WTC11 (cell line): ENCODE measurements at regions not wholly inside any gene's neighbourhood (a gene's known extent, or its start where the extent isn't known, plus 50 kb on each side); places are given as distances from the start of the nearest gene placed in this dataset.
A peak's percentile ranks its signal among the peaks of the same experiment; 100 is the strongest.

Experiments used
- ATAC-seq: fragments of 200-7000 bp; cut with Tn5 transposase; 2 replicates; pipeline ENCODE4 v1.10.0; 2021; ENCODE audit warnings: mild to moderate bottlenecking, moderate library complexity
- CTCF ChIA-PET: fragments of 300-600 bp; sonication (Branson Sonifier 250); formaldehyde crosslinking; loops from one replicate; lab custom pipeline; 2021; ENCODE audit warnings: antibody characterized with exemption; lab: Charles Lee
- POLR2A ChIA-PET: fragments of 350-600 bp; sonication (Branson Sonifier 250); formaldehyde crosslinking; loops from one replicate; lab custom pipeline; 2021; ENCODE audit warnings: antibody characterized with exemption; lab: Charles Lee
- DNase-seq: peaks from one replicate; pipeline ENCODE4 v3.0.0; 2021; ENCODE audit warnings: low spot score
- H3K27ac Mint-ChIP-seq: 2 replicates; pipeline ENCODE4 v1.8.0; 2021; ENCODE audit warnings: mixed read lengths
- H3K27me3 Mint-ChIP-seq: 2 replicates; pipeline ENCODE4 v1.8.0; 2021; ENCODE audit warnings: low read depth, mild to moderate bottlenecking, moderate library complexity, mixed read lengths
- H3K36me3 Mint-ChIP-seq: 2 replicates; pipeline ENCODE4 v1.8.0; 2021; ENCODE audit warnings: mixed read lengths
- H3K4me1 Mint-ChIP-seq: 2 replicates; pipeline ENCODE4 v1.8.0; 2022; ENCODE audit warnings: mixed read lengths
- H3K4me3 Mint-ChIP-seq: 2 replicates; pipeline ENCODE4 v1.8.0; 2021; ENCODE audit warnings: mild to moderate bottlenecking, moderate library complexity, mixed read lengths
- H3K9me3 Mint-ChIP-seq: 2 replicates; pipeline ENCODE4 v1.8.0; 2021; ENCODE audit warnings: mixed read lengths
- AFF4 ChIP-seq: sonication (generic); formaldehyde crosslinking; IDR thresholded peaks from 2 replicates; pipeline ENCODE4 v1.8.1; 2023; ENCODE audit warnings: mild to moderate bottlenecking, missing genetic modification reagents, borderline replicate concordance
- CREB1 ChIP-seq: sonication (generic); formaldehyde crosslinking; IDR thresholded peaks from 2 replicates; pipeline ENCODE4 v1.8.0; 2023; ENCODE audit warnings: mild to moderate bottlenecking, missing genetic modification reagents
- CTCF ChIP-seq: fragments of 200-600 bp; IDR thresholded peaks from 2 replicates; pipeline ENCODE4 v1.8.0; 2022; ENCODE audit warnings: antibody characterized with exemption
- IRF1 ChIP-seq: sonication (generic); formaldehyde crosslinking; IDR thresholded peaks from 2 replicates; pipeline ENCODE4 v1.8.0; 2023; ENCODE audit warnings: missing genetic modification reagents
- JUN ChIP-seq: sonication (generic); formaldehyde crosslinking; IDR thresholded peaks from 2 replicates; pipeline ENCODE4 v1.8.0; 2023; ENCODE audit warnings: mild to moderate bottlenecking, missing genetic modification reagents
- NFATC4 ChIP-seq: fragments of 250-450 bp; sonication (Bioruptor Pico); IDR thresholded peaks from 2 replicates; pipeline ENCODE4 v1.9.0; 2021; ENCODE audit warnings: mild to moderate bottlenecking
- NR2C2 ChIP-seq: sonication (generic); formaldehyde crosslinking; IDR thresholded peaks from 2 replicates; pipeline ENCODE4 v1.8.0; 2022; ENCODE audit warnings: mild to moderate bottlenecking, missing genetic modification reagents
- NR3C1 ChIP-seq: sonication (generic); formaldehyde crosslinking; conservative IDR thresholded peaks from 2 replicates; pipeline ENCODE4 v1.8.1; 2023; ENCODE audit warnings: low read depth, mild to moderate bottlenecking, missing genetic modification reagents
- OVOL2 ChIP-seq: fragments of 250-450 bp; sonication (Bioruptor Pico); IDR thresholded peaks from 2 replicates; pipeline ENCODE4 v1.9.0; 2021; ENCODE audit warnings: mild to moderate bottlenecking, borderline replicate concordance
- SMAD3 ChIP-seq: sonication (generic); formaldehyde crosslinking; IDR thresholded peaks from 2 replicates; pipeline ENCODE4 v1.8.0; 2022; ENCODE audit warnings: missing genetic modification reagents, mild to moderate bottlenecking, borderline replicate concordance
- TEAD1 ChIP-seq: sonication (generic); formaldehyde crosslinking; IDR thresholded peaks from 2 replicates; pipeline ENCODE4 v1.8.0; 2022; ENCODE audit warnings: mild to moderate bottlenecking, missing genetic modification reagents
- ZMAT4 ChIP-seq: fragments of 250-450 bp; sonication (Bioruptor Pico); IDR thresholded peaks from 2 replicates; pipeline ENCODE4 v1.9.0; 2021; ENCODE audit warnings: mild to moderate bottlenecking
- ZNF219 ChIP-seq: sonication (generic); formaldehyde crosslinking; IDR thresholded peaks from 2 replicates; pipeline ENCODE4 v1.8.0; 2023; ENCODE audit warnings: missing genetic modification reagents, mild to moderate bottlenecking, borderline replicate concordance
- ZNF532 ChIP-seq: fragments of 250-450 bp; sonication (Bioruptor Pico); IDR thresholded peaks from 2 replicates; pipeline ENCODE4 v1.9.0; 2021; ENCODE audit warnings: mild to moderate bottlenecking, borderline replicate concordance
- TF ChIP-seq, protein P1 (sequence below): sonication (generic); formaldehyde crosslinking; IDR thresholded peaks from 2 replicates; pipeline ENCODE4 v1.8.0; 2023; ENCODE audit warnings: mild to moderate bottlenecking, missing genetic modification reagents
- TF ChIP-seq, protein P2 (sequence below): sonication (generic); formaldehyde crosslinking; IDR thresholded peaks from 2 replicates; pipeline ENCODE4 v1.8.0; 2022; ENCODE audit warnings: mild to moderate bottlenecking, missing genetic modification reagents

DNA sequence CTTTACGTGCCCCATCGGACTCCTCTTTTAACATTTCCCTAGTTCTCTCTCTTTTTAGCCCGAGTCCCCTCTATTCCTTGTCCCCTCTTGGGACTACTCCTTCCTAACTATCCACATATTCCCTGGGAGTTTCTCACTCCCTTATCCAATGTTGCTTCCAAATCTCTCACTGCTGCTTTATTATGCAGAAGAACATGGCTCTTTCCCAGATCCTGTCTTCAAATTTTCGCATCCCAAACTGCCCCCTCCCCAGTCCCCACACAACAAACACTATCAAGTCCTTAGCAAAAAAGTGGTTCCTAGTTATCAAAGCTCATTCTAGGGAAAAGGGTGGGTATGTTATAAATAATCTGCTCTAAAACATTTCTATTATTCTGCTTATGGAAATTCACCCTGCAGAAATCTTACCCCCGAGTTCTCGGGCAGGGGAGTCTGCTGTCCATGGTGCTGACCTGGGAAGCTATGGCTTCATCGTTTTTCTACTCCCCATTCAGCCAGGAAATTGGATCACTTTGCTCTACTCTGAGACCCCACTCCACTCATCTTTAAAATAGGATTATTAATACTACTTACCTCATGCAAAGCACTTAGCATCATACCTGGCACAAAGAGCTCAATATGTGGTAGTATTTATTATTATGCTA, 393.5 kb downstream of the BUD13 start:
- Mint-ChIP-seq H3K27me3 (no peaks in the 10 kb centered on the region), H3K27ac (no peak overlapping the region), H3K36me3 (no peaks in the 10 kb centered on the region), H3K4me1 (peaks cover 30% of the 10 kb centered on the region), H3K9me3 (peaks cover 8% of the 10 kb centered on the region), H3K4me3 (peak overlapping the region; percentile 37; the same call in 1 of the 2 replicates)
- ChIA-PET CTCF (interaction anchor here (0.5 to 1.3 kb wide), 3 partner anchors 21 to 120 kb away, joined by 3 to 6 read pairs (median 3); no protein-coding TSS in a partner anchor), POLR2A (no interaction called here)
- DNase-seq (peak; percentile 70), ATAC-seq (peak; percentile 61; the same call in 1 of the 2 replicates)
- TF ChIP-seq, protein P1, sequence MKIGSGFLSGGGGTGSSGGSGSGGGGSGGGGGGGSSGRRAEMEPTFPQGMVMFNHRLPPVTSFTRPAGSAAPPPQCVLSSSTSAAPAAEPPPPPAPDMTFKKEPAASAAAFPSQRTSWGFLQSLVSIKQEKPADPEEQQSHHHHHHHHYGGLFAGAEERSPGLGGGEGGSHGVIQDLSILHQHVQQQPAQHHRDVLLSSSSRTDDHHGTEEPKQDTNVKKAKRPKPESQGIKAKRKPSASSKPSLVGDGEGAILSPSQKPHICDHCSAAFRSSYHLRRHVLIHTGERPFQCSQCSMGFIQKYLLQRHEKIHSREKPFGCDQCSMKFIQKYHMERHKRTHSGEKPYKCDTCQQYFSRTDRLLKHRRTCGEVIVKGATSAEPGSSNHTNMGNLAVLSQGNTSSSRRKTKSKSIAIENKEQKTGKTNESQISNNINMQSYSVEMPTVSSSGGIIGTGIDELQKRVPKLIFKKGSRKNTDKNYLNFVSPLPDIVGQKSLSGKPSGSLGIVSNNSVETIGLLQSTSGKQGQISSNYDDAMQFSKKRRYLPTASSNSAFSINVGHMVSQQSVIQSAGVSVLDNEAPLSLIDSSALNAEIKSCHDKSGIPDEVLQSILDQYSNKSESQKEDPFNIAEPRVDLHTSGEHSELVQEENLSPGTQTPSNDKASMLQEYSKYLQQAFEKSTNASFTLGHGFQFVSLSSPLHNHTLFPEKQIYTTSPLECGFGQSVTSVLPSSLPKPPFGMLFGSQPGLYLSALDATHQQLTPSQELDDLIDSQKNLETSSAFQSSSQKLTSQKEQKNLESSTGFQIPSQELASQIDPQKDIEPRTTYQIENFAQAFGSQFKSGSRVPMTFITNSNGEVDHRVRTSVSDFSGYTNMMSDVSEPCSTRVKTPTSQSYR (CRISPR knock-in tag) = 0 out of 2 replicates have a peak, but pooled peaks have one; percentile 56
- TF ChIP-seq CTCF (no peak), JUN (CRISPR knock-in tag) (0 out of 2 replicates have a peak, but pooled peaks have one; percentile 47), TEAD1 (peak; percentile 64; the same call in 1 of the 2 replicates), SMAD3 (CRISPR knock-in tag) (peak; percentile 19; the same call in 1 of the 2 replicates), NR2C2 (CRISPR knock-in tag) (peak; percentile 53; the same call in 1 of the 2 replicates), CREB1 (CRISPR knock-in tag) (0 out of 2 replicates have a peak, but pooled peaks have one; percentile 59), AFF4 (CRISPR knock-in tag) (0 out of 2 replicates have a peak, but pooled peaks have one; percentile 59), ZNF219 (no peak)
- TF ChIP-seq, protein P2, sequence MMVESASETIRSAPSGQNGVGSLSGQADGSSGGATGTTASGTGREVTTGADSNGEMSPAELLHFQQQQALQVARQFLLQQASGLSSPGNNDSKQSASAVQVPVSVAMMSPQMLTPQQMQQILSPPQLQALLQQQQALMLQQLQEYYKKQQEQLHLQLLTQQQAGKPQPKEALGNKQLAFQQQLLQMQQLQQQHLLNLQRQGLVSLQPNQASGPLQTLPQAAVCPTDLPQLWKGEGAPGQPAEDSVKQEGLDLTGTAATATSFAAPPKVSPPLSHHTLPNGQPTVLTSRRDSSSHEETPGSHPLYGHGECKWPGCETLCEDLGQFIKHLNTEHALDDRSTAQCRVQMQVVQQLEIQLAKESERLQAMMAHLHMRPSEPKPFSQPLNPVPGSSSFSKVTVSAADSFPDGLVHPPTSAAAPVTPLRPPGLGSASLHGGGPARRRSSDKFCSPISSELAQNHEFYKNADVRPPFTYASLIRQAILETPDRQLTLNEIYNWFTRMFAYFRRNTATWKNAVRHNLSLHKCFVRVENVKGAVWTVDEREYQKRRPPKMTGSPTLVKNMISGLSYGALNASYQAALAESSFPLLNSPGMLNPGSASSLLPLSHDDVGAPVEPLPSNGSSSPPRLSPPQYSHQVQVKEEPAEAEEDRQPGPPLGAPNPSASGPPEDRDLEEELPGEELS = 0 out of 2 replicates have a peak, but pooled peaks have one; percentile 26

DNA sequence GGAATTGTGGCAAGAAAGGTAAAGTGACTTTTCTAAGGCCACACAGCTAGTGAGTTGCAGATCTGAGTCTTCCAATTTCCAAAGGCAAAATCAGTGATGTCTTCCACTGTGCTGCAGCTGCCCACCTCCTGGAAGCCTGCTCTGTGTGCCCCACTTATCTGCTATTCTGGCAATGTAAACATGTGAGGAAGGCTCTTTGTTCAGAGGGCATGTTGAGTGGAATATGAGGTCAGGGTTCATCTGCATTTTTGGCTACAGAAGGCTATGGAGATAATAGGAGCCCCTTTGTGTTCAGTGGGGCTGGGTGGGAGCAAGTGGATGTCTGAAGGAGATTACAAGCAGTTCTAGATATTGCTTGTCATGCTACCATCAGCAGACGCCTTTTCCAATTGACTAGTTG, 396.2 kb downstream of the BUD13 start:
- ATAC-seq (no peak), DNase-seq (no peak)
- Mint-ChIP-seq H3K9me3 (peaks cover 14% of the 10 kb centered on the region), H3K4me1 (peaks cover 30% of the 10 kb centered on the region), H3K4me3 (no peak overlapping the region), H3K36me3 (0 out of 2 replicates have a peak, but pooled peaks cover 6% of the 10 kb centered on the region), H3K27ac (no peak overlapping the region), H3K27me3 (no peaks in the 10 kb centered on the region)
- POLR2A ChIA-PET = no interaction called here
- CTCF ChIA-PET = no interaction called here
- TF ChIP-seq NFATC4 (CRISPR knock-in tag) = no peak
- no peak for TF ChIP-seq IRF1
- TF ChIP-seq ZMAT4 (CRISPR knock-in tag) = no peak
- TF ChIP-seq TEAD1 = no peak
- no peak for TF ChIP-seq ZNF532
- no peak for TF ChIP-seq OVOL2 (CRISPR knock-in tag)
- TF ChIP-seq NR3C1 (CRISPR knock-in tag) = no peak
- TF ChIP-seq JUN (CRISPR knock-in tag) = no peak
